WTC11 (cell line): ENCODE measurements at regions not wholly inside any gene's neighbourhood (a gene's known extent, or its start where the extent isn't known, plus 50 kb on each side); places are given as distances from the start of the nearest gene placed in this dataset.

Experiments used
- ATAC-seq: fragments of 200-7000 bp; cut with Tn5 transposase; 2 replicates; pipeline ENCODE4 v1.10.0; 2021; ENCODE audit warnings: mild to moderate bottlenecking, moderate library complexity
- CTCF ChIA-PET: fragments of 300-600 bp; sonication (Branson Sonifier 250); formaldehyde crosslinking; loops from one replicate; lab custom pipeline; 2021; ENCODE audit warnings: antibody characterized with exemption; lab: Charles Lee
- POLR2A ChIA-PET: fragments of 350-600 bp; sonication (Branson Sonifier 250); formaldehyde crosslinking; loops from one replicate; lab custom pipeline; 2021; ENCODE audit warnings: antibody characterized with exemption; lab: Charles Lee
- DNase-seq: peaks from one replicate; pipeline ENCODE4 v3.0.0; 2021; ENCODE audit warnings: low spot score
- H3K27ac Mint-ChIP-seq: 2 replicates; pipeline ENCODE4 v1.8.0; 2021; ENCODE audit warnings: mixed read lengths
- H3K27me3 Mint-ChIP-seq: 2 replicates; pipeline ENCODE4 v1.8.0; 2021; ENCODE audit warnings: low read depth, mild to moderate bottlenecking, moderate library complexity, mixed read lengths
- H3K36me3 Mint-ChIP-seq: 2 replicates; pipeline ENCODE4 v1.8.0; 2021; ENCODE audit warnings: mixed read lengths
- H3K4me1 Mint-ChIP-seq: 2 replicates; pipeline ENCODE4 v1.8.0; 2022; ENCODE audit warnings: mixed read lengths
- H3K4me3 Mint-ChIP-seq: 2 replicates; pipeline ENCODE4 v1.8.0; 2021; ENCODE audit warnings: mild to moderate bottlenecking, moderate library complexity, mixed read lengths
- H3K9me3 Mint-ChIP-seq: 2 replicates; pipeline ENCODE4 v1.8.0; 2021; ENCODE audit warnings: mixed read lengths
- AFF4 ChIP-seq: sonication (generic); formaldehyde crosslinking; IDR thresholded peaks from 2 replicates; pipeline ENCODE4 v1.8.1; 2023; ENCODE audit warnings: mild to moderate bottlenecking, missing genetic modification reagents, borderline replicate concordance
- AR ChIP-seq: fragments of 250-450 bp; sonication (Bioruptor Pico); IDR thresholded peaks from 2 replicates; pipeline ENCODE4 v1.9.0; 2021; ENCODE audit warnings: mild to moderate bottlenecking
- ATF2 ChIP-seq: sonication (generic); formaldehyde crosslinking; IDR thresholded peaks from 2 replicates; pipeline ENCODE4 v1.8.1; 2022; ENCODE audit warnings: low read depth, missing genetic modification reagents, borderline replicate concordance
- CDX4 ChIP-seq: fragments of 250-450 bp; sonication (Bioruptor Pico); IDR thresholded peaks from 2 replicates; pipeline ENCODE4 v1.9.0; 2021; ENCODE audit warnings: moderate library complexity, mild to moderate bottlenecking, inconsistent platforms, borderline replicate concordance
- CREB1 ChIP-seq: sonication (generic); formaldehyde crosslinking; IDR thresholded peaks from 2 replicates; pipeline ENCODE4 v1.8.0; 2023; ENCODE audit warnings: mild to moderate bottlenecking, missing genetic modification reagents
- GABPB1 ChIP-seq: sonication (generic); formaldehyde crosslinking; IDR thresholded peaks from 2 replicates; pipeline ENCODE4 v1.8.1; 2023; ENCODE audit warnings: mild to moderate bottlenecking, missing genetic modification reagents
- IRF2 ChIP-seq: sonication (generic); formaldehyde crosslinking; IDR thresholded peaks from 2 replicates; pipeline ENCODE4 v1.8.0; 2022; ENCODE audit warnings: low read depth, missing genetic modification reagents, borderline replicate concordance
- JAZF1 ChIP-seq: fragments of 250-450 bp; sonication (Bioruptor Pico); IDR thresholded peaks from 2 replicates; pipeline ENCODE4 v1.9.0; 2021; ENCODE audit warnings: moderate library complexity, mild to moderate bottlenecking, inconsistent platforms
- KAT7 ChIP-seq: sonication (generic); formaldehyde crosslinking; IDR thresholded peaks from 2 replicates; pipeline ENCODE4 v1.8.1; 2023; ENCODE audit warnings: missing genetic modification reagents, mild to moderate bottlenecking, borderline replicate concordance
- MLX ChIP-seq: sonication (generic); formaldehyde crosslinking; IDR thresholded peaks from 2 replicates; pipeline ENCODE4 v1.8.1; 2023; ENCODE audit warnings: mild to moderate bottlenecking, missing genetic modification reagents, moderate library complexity
- RORB ChIP-seq: fragments of 250-450 bp; sonication (Bioruptor Pico); IDR thresholded peaks from 2 replicates; pipeline ENCODE4 v1.9.0; 2021; ENCODE audit warnings: mild to moderate bottlenecking
- TCF7 ChIP-seq: sonication (generic); formaldehyde crosslinking; IDR thresholded peaks from 2 replicates; pipeline ENCODE4 v1.8.0; 2022; ENCODE audit warnings: mild to moderate bottlenecking, low read depth, missing genetic modification reagents, moderate library complexity
- TEAD4 ChIP-seq: sonication (generic); formaldehyde crosslinking; IDR thresholded peaks from 2 replicates; pipeline ENCODE4 v1.8.0; 2022; ENCODE audit warnings: mild to moderate bottlenecking, missing genetic modification reagents
- TP53 ChIP-seq: sonication (generic); formaldehyde crosslinking; IDR thresholded peaks from 2 replicates; pipeline ENCODE4 v1.8.1; 2023; ENCODE audit warnings: mild to moderate bottlenecking, missing genetic modification reagents
- ZNF219 ChIP-seq: sonication (generic); formaldehyde crosslinking; IDR thresholded peaks from 2 replicates; pipeline ENCODE4 v1.8.0; 2023; ENCODE audit warnings: missing genetic modification reagents, mild to moderate bottlenecking, borderline replicate concordance
- ZNF317 ChIP-seq: sonication (generic); formaldehyde crosslinking; IDR thresholded peaks from 2 replicates; pipeline ENCODE4 v1.8.1; 2023; ENCODE audit warnings: low read depth, mild to moderate bottlenecking, moderate library complexity, missing genetic modification reagents, borderline replicate concordance
- ZNF423 ChIP-seq: fragments of 250-450 bp; sonication (Bioruptor Pico); IDR thresholded peaks from 2 replicates; pipeline ENCODE4 v2.1.2; 2022; ENCODE audit warnings: mild to moderate bottlenecking, moderate library complexity
- ZNF425 ChIP-seq: fragments of 250-450 bp; sonication (Bioruptor Pico); conservative IDR thresholded peaks from 2 replicates; pipeline ENCODE4 v1.9.0; 2021; ENCODE audit warnings: mild to moderate bottlenecking
- ZNF532 ChIP-seq: fragments of 250-450 bp; sonication (Bioruptor Pico); IDR thresholded peaks from 2 replicates; pipeline ENCODE4 v1.9.0; 2021; ENCODE audit warnings: mild to moderate bottlenecking, borderline replicate concordance
- ZSCAN18 ChIP-seq: fragments of 250-450 bp; sonication (Bioruptor Pico); IDR thresholded peaks from 2 replicates; pipeline ENCODE4 v2.1.2; 2022; ENCODE audit warnings: mild to moderate bottlenecking, moderate library complexity

- no peak for TF ChIP-seq ZSCAN18 (CRISPR knock-in tag)
- TF ChIP-seq ZNF425 (CRISPR knock-in tag) = no peak
- no peak for TF ChIP-seq IRF2 (CRISPR knock-in tag)
- TF ChIP-seq ZNF219 (CRISPR knock-in tag) = no peak
- no peak for TF ChIP-seq TP53
- no peak for TF ChIP-seq ZNF423 (CRISPR knock-in tag)
- TF ChIP-seq ZNF532 (CRISPR knock-in tag) = no peak
- TF ChIP-seq TCF7 = no peak
- no peak for TF ChIP-seq AR
- no peak for TF ChIP-seq MLX (CRISPR knock-in tag)
- TF ChIP-seq TEAD4 = no peak
- TF ChIP-seq JAZF1 (CRISPR knock-in tag) = no peak
Observed at GRCh38 chr18:68282232-68282631, 432.7 kb downstream of the TMX3 start (continued).

- no peak for ATAC-seq
- no peak for DNase-seq
- Mint-ChIP-seq H3K36me3 (no peaks in the 10 kb centered on the region), H3K4me1 (no peaks in the 10 kb centered on the region), H3K9me3 (no peaks in the 10 kb centered on the region), H3K27me3 (no peaks in the 10 kb centered on the region), H3K4me3 (no peak overlapping the region), H3K27ac (no peak overlapping the region)
- CTCF ChIA-PET = no interaction called here
- POLR2A ChIA-PET = no interaction called here
- TF ChIP-seq JAZF1 (CRISPR knock-in tag) (no peak), CREB1 (CRISPR knock-in tag) (no peak), RORB (no peak), ZNF317 (no peak), ATF2 (CRISPR knock-in tag) (no peak), AFF4 (no peak), KAT7 (CRISPR knock-in tag) (no peak), CDX4 (CRISPR knock-in tag) (no peak), GABPB1 (CRISPR knock-in tag) (no peak)
Observed at GRCh38 chr18:68275616-68276015, 439.3 kb downstream of the TMX3 start.
